ENCODE measurements at regions not wholly inside any gene's neighbourhood (a gene's known extent, or its start where the extent isn't known, plus 50 kb on each side); places are given as distances from the start of the nearest gene placed in this dataset.

DNA sequence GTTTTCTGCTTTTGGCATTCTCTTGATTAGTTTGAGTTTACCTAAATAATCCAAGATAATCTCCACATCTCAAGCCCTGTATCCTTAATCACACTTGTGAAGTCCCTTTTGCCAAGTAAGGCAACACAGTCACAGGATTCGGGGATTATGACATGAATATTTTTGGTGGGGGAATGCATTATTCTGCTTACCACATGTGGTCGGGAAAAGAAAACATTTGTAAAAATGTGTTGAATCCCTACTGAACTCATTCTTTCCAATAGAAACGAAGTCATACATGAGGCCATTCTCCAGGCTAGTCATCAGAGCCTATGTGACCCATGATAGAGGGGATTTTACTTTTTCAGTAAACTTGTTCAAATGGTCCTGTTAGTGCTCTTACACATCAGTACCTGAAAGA is 58.5 kb upstream of the PRICKLE1 start:
- TF ChIP-seq, protein P1, sequence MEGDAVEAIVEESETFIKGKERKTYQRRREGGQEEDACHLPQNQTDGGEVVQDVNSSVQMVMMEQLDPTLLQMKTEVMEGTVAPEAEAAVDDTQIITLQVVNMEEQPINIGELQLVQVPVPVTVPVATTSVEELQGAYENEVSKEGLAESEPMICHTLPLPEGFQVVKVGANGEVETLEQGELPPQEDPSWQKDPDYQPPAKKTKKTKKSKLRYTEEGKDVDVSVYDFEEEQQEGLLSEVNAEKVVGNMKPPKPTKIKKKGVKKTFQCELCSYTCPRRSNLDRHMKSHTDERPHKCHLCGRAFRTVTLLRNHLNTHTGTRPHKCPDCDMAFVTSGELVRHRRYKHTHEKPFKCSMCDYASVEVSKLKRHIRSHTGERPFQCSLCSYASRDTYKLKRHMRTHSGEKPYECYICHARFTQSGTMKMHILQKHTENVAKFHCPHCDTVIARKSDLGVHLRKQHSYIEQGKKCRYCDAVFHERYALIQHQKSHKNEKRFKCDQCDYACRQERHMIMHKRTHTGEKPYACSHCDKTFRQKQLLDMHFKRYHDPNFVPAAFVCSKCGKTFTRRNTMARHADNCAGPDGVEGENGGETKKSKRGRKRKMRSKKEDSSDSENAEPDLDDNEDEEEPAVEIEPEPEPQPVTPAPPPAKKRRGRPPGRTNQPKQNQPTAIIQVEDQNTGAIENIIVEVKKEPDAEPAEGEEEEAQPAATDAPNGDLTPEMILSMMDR (IDR thresholded peaks at IDR 0.05; ENCODE audit: insufficient read depth, low read depth, low read length): no peak
- TF ChIP-seq EZH2 (IDR thresholded peaks at IDR 0.05; ENCODE audit: insufficient read depth, low read length): no peak
